HepG2 (cell line): ENCODE measurements at regions not wholly inside any gene's neighbourhood (a gene's known extent, or its start where the extent isn't known, plus 50 kb on each side); places are given as distances from the start of the nearest gene placed in this dataset.

Experiments
- DMTF1 ChIP-seq: sonication (generic); formaldehyde crosslinking; IDR thresholded peaks from 2 replicates; pipeline ENCODE4 v1.4.0; 2020; ENCODE audit warnings: mild to moderate bottlenecking, missing genetic modification reagents
- DRAP1 ChIP-seq: IDR thresholded peaks from 2 replicates; pipeline ENCODE4 v1.6.1; 2016; ENCODE audit warnings: missing genetic modification reagents, missing compliant biosample characterization
- E2F1 ChIP-seq: sonication (generic); formaldehyde crosslinking; IDR thresholded peaks from 2 replicates; pipeline ENCODE4 v1.5.0; 2020; ENCODE audit warnings: missing genetic modification reagents
- HOXA9 ChIP-seq: sonication (generic); formaldehyde crosslinking; IDR thresholded peaks from 2 replicates; pipeline ENCODE4 v1.8.1; 2022; ENCODE audit warnings: missing genetic modification reagents, mild to moderate bottlenecking, moderate library complexity, borderline replicate concordance
- NFYB ChIP-seq: sonication (generic); formaldehyde crosslinking; IDR thresholded peaks from 2 replicates; pipeline ENCODE4 v1.4.0; 2020; ENCODE audit warnings: missing genetic modification reagents
- PHF8 ChIP-seq: sonication (generic); formaldehyde crosslinking; IDR thresholded peaks from 2 replicates; pipeline ENCODE4 v1.5.0; 2020; ENCODE audit warnings: missing genetic modification reagents
- POLR2G ChIP-seq: fragments of 200-400 bp; formaldehyde crosslinking; IDR thresholded peaks from 2 replicates; pipeline ENCODE4 v1.6.1; 2018; ENCODE audit warnings: mild to moderate bottlenecking, low read depth, low read length, moderate library complexity
- TARDBP ChIP-seq: sonication (generic); formaldehyde crosslinking; IDR thresholded peaks from 2 replicates; pipeline ENCODE4 v1.8.0; 2022; ENCODE audit warnings: mild to moderate bottlenecking, missing genetic modification reagents
- ZFX ChIP-seq: sonication (generic); formaldehyde crosslinking; IDR thresholded peaks from 2 replicates; pipeline ENCODE4 v1.4.0; 2020; ENCODE audit warnings: mild to moderate bottlenecking, low read depth, missing genetic modification reagents, moderate library complexity
- ZIK1 ChIP-seq: sonication (generic); formaldehyde crosslinking; IDR thresholded peaks from 2 replicates; pipeline ENCODE4 v1.5.0; 2020; ENCODE audit warnings: mild to moderate bottlenecking, low read depth, missing genetic modification reagents, borderline replicate concordance
- ZKSCAN1 ChIP-seq: fragments of 150-350 bp; IDR thresholded peaks from 2 replicates; pipeline ENCODE4 v1.6.1; 2014; ENCODE audit warnings: low read length
- ZNF142 ChIP-seq: sonication (generic); formaldehyde crosslinking; IDR thresholded peaks from 2 replicates; pipeline ENCODE4 v1.4.0; 2020; ENCODE audit warnings: missing genetic modification reagents
- ZNF280D ChIP-seq: sonication (generic); formaldehyde crosslinking; IDR thresholded peaks from 2 replicates; pipeline ENCODE4 v1.5.1; 2020; ENCODE audit warnings: mild to moderate bottlenecking, missing genetic modification reagents
- ZNF335 ChIP-seq: sonication (generic); formaldehyde crosslinking; IDR thresholded peaks from 2 replicates; pipeline ENCODE4 v1.4.0; 2020; ENCODE audit warnings: missing genetic modification reagents
- ZNF792 ChIP-seq: IDR thresholded peaks from 2 replicates; pipeline ENCODE4 v1.6.1; 2016

- no peak for TF ChIP-seq ZNF142 (CRISPR knock-in tag)
- no peak for TF ChIP-seq DMTF1 (CRISPR knock-in tag)
- peak; percentile 57; the same call in 1 of the 2 replicates for TF ChIP-seq DRAP1 (CRISPR knock-in tag)
- TF ChIP-seq E2F1 (CRISPR knock-in tag): no peak
- TF ChIP-seq ZFX (CRISPR knock-in tag): peak; percentile 38; the same call in 1 of the 2 replicates
- no peak for TF ChIP-seq ZNF280D (CRISPR knock-in tag)
- TF ChIP-seq ZKSCAN1: no peak
- TF ChIP-seq ZNF792: no peak
- peak; percentile 72 for TF ChIP-seq NFYB
- no peak for TF ChIP-seq TARDBP (CRISPR knock-in tag)
- no peak for TF ChIP-seq ZNF335 (CRISPR knock-in tag)
- TF ChIP-seq ZIK1 (CRISPR knock-in tag): no peak
- peak; percentile 61 for TF ChIP-seq PHF8
- TF ChIP-seq HOXA9: no peak
- TF ChIP-seq POLR2G: peak; percentile 62; the same call in 1 of the 2 replicates
Observed at GRCh38 chr5:105392710-105393149, 1830.1 kb upstream of the NUDT12 start (continued).
